Mammary epithelial cell (primary cell): ENCODE measurements at regions not wholly inside any gene's neighbourhood (a gene's known extent, or its start where the extent isn't known, plus 50 kb on each side); places are given as distances from the start of the nearest gene placed in this dataset.

Source experiments
- EZH2 ChIP-seq: IDR thresholded peaks from 2 replicates; pipeline ENCODE4 v1.6.1; 2012; ENCODE audit warnings: low read length, inconsistent platforms, borderline replicate concordance
- TF ChIP-seq, protein P1 (sequence below), 2 donors: IDR thresholded peaks in 1 of 2; conservative IDR thresholded peaks in 1 of 2; 2 replicates each; pipeline ENCODE4 v1.5.1; 2011 to 2012; ENCODE audit warnings: inconsistent platforms in 2 of 2, low read length in 2 of 2, mild to moderate bottlenecking in 2 of 2, control low read depth in 1 of 2, low read depth in 1 of 2; ENCODE audit not compliant: insufficient read depth in 1 of 2; ENCODE audit errors: extremely low read depth in 1 of 2

DNA sequence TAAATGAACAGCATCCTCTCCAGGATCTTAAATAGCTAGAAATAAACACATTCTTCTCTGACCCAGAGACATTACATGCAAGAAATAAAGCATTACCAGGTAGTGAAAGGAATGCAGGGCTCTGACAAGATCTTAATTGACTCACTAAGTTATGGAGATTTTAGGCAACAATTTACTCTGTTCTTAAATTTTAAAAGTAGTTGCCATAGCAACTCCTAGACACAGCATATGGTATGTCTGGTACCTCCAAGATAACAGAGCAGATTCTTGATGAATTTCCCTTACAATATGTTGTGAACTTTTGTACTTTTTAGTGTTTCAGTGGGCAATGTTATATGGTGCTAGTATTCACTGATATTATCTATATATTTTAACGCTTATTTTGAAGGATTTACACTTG is 76.7 kb upstream of the G2E3 start:
- TF ChIP-seq, protein P1, sequence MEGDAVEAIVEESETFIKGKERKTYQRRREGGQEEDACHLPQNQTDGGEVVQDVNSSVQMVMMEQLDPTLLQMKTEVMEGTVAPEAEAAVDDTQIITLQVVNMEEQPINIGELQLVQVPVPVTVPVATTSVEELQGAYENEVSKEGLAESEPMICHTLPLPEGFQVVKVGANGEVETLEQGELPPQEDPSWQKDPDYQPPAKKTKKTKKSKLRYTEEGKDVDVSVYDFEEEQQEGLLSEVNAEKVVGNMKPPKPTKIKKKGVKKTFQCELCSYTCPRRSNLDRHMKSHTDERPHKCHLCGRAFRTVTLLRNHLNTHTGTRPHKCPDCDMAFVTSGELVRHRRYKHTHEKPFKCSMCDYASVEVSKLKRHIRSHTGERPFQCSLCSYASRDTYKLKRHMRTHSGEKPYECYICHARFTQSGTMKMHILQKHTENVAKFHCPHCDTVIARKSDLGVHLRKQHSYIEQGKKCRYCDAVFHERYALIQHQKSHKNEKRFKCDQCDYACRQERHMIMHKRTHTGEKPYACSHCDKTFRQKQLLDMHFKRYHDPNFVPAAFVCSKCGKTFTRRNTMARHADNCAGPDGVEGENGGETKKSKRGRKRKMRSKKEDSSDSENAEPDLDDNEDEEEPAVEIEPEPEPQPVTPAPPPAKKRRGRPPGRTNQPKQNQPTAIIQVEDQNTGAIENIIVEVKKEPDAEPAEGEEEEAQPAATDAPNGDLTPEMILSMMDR (conservative IDR thresholded peaks at IDR 0.05 in 1 of 2, IDR thresholded peaks at IDR 0.05 in 1 of 2; ENCODE audit: extremely low read depth in 1 of 2, insufficient read depth in 1 of 2, low read depth in 1 of 2, low read length in 2 of 2): no peak
- no peak for TF ChIP-seq EZH2
